HG02884 (cell line): ENCODE measurements at regions not wholly inside any gene's neighbourhood (a gene's known extent, or its start where the extent isn't known, plus 50 kb on each side); places are given as distances from the start of the nearest gene placed in this dataset.

ENCODE experiments used
- ATAC-seq: cut with Tn5 transposase; IDR thresholded peaks from one replicate; pipeline ENCODE4 v1.9.1; 2021; ENCODE audit warnings: mild to moderate bottlenecking, moderate library complexity; ENCODE audit not compliant: unreplicated experiment

DNA sequence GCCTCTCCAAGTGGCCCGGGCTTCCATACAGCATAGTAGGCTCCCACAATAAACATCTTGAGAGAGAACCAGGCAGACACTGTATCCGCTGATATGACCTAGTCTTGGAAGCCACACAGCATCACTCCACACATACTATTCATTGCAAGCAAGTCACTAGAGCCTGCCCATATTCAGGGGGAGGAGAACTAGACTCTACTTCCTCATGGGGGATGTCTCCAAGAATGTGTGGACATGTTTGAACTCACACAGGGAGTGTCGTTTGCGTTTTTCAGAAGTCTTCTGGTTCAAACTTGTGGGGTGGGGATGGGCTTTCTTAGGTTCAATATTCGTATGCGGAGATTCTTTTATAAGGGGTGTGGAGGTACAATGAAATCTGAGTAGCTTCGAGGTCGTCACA lies 232.6 kb upstream of the HABP2 start:
- ATAC-seq = no peak

- no peak for ATAC-seq
Measured at GRCh38 chr10:113320987-113321386, 231.9 kb upstream of the HABP2 start.

GRCh38 chr10:113322843-113323242 lies 230.0 kb upstream of the HABP2 start:
- ATAC-seq = no peak

GRCh38 chr10:113323985-113324384 lies 228.9 kb upstream of the HABP2 start:
- no peak for ATAC-seq

DNA sequence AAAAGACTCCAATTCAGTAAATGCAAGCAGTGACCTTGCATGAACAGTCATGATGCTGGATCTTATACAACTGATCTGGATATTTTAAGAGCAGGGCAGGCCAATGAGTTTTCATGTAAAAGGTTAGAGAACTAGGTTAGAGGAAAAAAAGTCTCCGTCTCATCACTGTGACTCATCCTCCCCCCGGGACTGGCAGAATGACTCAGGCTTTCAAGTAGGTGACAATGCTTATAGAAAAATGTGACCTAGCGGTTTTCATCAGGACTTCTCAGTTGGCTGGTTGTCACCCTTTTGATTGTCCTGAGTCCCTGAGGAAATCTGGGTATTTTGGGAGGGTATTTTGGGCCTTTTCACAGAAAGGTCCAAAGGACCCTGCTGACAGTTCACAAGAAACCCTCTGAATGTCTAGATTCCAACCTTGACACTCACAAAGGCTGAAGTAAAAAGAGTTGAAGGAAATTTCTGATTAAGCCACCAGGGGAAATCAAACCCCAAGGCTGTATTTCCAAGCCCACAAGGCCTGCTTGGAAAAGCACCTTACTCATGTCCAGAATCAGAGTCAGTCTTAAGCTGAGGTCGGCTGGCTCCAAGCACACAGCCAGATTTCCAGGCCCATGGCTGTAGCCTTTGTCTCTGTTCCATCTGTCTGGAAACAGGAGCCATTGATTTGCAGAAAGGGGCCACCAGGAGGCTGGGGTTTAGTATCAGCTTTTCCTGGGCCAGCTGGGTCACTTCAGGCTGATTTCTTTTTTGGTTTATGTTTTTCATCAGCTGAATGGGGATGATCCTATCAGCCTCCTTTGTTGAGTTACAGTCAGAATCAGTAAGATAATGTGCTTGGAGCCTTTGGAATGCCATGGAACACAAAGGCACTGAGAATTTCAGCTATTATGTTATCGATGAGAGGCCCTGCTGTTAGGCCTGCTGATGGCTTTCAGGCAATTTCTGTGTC lies 226.4 kb upstream of the HABP2 start:
- ATAC-seq = peak; percentile 88

GRCh38 chr10:113329121-113329596 lies 223.7 kb upstream of the HABP2 start:
- ATAC-seq = no peak

- no peak for ATAC-seq
Measured at GRCh38 chr10:113331961-113332360, 220.9 kb upstream of the HABP2 start.

DNA sequence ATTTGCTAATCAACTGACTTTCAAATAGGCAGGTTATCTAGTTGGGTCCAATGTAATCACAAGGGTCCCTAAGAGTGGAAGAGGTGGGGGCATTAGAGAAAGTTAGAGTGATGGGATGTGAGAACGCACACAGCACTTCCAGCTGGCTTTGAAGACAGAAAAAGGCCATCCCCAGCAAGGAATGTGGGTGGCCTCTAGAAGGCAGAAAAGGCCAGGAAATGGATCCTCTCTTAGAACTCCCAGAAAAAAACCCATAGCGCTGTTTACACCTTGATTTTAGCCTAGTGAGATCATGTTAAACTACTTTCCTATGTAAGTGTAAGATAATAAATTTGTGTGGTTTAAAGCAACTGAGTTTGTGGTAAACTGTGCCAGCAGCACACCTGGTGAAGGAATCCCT lies 219.5 kb upstream of the HABP2 start:
- no peak for ATAC-seq

DNA sequence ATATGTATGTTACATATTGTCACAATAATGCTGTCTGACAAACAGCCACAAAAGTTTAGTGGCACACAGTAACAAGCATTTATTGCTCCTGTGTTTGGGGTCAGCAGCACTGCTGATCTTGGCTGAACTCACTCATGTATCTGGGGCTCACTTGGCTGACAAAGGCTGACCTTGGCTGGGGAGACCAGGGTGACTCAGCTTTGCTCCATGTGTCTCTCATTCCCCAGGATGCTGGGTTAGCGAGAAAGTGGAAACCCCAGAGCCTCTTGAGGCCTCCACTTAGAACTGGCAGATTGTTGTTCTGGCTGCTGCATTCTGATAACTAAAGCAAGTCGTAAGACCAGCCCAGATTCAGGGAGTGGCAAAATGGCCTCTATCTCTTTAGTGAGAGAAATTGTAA lies 217.3 kb upstream of the HABP2 start:
- ATAC-seq = no peak

DNA sequence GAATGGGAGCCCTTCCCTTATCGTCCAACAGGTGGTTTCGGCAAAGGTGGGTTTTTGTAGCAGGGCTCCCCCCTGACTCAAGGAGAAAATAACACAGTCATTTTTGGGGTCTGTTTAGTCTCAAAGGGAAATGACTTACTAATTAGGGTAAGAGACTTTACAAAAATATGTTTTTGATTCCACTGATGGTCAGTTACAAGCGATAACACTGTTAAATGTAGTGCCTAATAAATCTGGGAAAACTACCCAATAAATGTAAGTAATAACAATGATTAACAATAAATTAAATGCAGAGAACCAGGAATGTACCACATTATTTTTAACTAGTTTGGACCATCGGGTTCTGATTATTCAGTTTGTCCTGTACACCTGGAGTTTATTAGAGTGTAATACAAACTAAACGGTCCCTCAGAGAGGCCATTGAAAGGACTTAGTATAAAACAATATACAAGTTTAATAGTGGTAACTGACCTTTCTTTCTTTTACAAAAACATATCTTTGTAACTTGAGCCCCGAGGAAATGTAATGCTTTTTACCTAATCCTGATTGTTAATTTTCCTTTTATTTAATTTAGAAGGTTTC lies 216.2 kb upstream of the HABP2 start:
- ATAC-seq = no peak

DNA sequence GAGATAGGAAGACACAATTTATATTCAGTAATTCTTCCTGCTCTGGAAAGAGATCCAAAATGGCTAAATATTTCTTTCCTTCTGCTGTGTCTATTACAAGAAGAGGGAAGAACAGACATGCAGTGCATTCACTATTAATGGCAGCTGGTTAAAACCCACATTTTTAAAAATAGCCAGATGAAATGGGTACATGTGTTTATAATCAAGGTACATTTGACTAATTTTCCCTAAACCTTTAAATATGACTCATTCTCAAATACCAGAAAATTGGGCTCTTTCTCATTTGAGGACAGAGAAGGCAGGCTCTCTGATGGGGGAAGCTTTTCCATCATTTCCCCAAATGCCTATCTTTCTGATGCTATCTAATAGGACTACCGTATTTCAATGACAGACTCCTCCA lies 215.7 kb upstream of the HABP2 start:
- no peak for ATAC-seq

DNA sequence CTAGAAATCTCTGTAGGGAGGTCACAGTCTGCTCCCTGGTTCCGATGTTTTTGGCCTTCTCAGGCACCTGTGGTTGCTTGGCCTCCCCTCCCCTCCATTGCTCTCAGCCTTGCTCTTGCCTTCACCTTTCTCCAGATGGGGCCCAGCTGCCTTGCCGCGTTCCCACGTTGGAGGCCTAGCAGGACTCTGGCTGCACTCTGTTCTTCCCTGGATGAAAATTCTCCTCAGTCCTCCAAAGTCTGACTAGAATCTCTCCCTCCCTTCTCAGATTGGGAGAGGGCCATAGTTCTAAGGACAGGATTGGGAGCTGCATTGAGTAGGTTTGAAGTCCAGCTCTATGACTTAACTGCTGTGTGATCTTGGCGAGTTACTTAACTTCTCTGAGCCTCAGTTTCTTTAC lies 213.7 kb upstream of the HABP2 start:
- ATAC-seq = no peak

DNA sequence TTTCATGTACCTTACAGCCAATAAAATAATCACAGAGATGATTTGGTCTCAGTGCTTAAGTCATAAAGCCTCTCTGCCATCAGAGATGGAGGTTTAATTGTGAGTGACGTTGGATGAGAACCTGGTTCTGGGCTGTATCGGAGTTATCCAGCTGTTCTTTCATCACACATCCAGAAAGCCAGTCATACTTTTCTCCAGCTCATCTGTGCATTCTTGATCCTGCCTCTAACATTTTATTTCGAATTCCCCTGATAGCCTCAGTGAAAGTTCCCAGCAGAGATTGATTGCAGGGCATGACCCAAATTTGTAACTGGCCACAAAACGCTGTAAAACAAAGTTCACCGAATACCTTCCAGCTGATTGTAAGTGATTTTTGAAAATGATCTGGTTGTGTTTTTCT lies 212.6 kb upstream of the HABP2 start:
- ATAC-seq = no peak

DNA sequence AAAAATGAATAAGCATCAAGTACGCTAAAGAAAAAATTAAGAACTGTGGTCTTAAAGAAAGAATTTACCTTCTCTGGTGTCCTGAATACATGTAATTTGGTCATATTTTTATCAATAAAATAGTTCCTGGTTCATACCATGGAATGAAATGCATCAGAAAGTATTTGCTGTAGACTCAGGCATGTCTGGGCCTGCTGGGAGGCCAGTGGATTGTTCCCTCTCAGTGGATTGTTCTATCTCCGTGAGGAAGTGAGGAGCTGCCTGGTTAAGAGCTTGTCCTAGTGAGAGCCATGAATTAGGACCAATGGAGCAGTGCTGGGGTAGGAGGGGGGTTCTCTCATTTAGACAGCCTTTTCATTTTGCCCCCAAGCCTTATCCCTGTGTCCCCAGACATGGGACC lies 211.7 kb upstream of the HABP2 start:
- ATAC-seq = no peak

DNA sequence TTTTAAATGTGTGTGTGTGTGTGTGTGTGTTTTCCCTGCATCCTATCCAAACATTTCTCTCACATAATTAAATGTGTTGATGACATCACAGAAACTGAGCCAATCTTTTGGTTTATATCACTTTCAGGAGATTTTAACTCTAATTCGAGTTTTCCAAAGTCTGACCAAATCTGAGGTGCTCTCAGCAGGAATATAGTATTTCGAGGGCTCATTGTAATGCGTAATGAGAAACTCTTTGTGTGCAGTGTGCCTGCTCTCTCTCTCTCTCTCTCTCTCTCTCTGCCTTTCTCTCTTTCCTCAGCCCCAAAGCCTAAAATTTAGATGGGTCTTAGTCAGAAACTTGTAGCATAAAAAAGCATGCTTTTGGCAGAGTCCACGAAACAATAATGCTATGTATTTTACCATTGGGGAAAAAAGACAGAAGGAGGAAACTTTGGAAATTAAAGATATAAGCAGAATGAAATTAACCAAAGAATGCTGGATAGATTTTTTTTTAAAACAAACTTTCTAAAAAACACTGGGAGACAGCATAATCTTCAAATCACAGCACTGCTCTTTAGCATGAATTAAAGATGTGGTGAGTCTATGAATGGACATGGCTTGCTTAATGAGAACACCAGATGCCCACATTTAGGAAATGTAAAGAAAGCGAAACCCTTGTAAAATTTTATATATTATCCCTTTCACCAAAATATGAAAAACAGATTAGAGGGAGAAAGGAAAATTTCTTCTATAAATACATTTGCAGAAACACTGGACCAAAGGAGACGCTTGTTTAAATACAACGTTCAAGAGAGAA lies 206.8 kb upstream of the HABP2 start:
- no peak for ATAC-seq

GRCh38 chr10:113347508-113347907 lies 205.3 kb upstream of the HABP2 start:
- ATAC-seq = no peak

DNA sequence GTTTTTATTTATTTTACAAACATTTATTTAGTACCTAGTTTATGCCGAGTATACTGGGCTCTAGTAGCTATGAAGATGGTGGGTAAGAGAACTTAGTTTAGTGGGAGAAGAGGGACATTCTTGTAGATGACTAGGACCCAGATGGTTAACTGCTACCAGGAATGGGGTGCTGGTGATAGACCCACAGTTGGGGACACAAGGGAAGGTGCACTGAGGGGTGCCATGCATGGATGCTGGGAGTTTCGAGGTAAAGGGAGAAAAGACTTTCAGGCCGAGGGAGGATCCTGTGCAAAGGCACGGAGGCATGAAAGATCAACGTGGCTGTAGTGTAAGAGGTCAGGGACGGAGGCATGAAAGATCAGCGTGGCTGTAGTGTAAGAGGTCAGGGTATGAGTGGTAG lies 204.2 kb upstream of the HABP2 start:
- no peak for ATAC-seq

GRCh38 chr10:113350311-113351040 lies 202.4 kb upstream of the HABP2 start:
- no peak for ATAC-seq

DNA sequence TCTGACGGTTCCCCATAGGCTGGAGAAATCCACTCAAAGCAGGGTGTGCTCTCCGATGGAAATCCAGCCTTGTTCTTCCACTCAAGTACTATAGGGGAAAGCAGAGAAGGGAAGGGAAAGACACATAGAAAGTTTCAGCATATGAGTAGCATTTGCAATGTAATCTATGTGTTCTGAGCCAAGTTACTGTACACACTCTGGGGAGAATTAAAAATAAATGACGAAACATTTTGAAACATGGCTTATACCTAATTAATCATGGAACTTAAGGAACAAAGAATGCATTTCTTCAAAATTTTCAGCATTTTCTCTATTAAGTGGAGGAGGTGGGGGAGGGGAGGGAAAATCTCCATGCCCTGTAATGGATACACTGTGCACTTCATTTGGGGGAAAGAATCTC lies 198.1 kb upstream of the HABP2 start:
- no peak for ATAC-seq

GRCh38 chr10:113356794-113357680 lies 195.8 kb upstream of the HABP2 start:
- ATAC-seq = no peak
